MM.1S (cell line): ENCODE measurements at regions not wholly inside any gene's neighbourhood (a gene's known extent, or its start where the extent isn't known, plus 50 kb on each side); places are given as distances from the start of the nearest gene placed in this dataset.

ENCODE experiments used
- CTCF ChIP-seq: fragments of 300-600 bp; sonication (generic); IDR thresholded peaks from 2 replicates; pipeline ENCODE4 v1.5.1; 2016; ENCODE audit warnings: antibody characterized with exemption, low read length, mixed read lengths
- EZH2 ChIP-seq: fragments of 300-600 bp; sonication (generic); optimal IDR thresholded peaks from 2 replicates; pipeline ENCODE3; 2017; ENCODE audit warnings: low read depth, mild to moderate bottlenecking, antibody characterized with exemption, low read length, mixed read lengths
- EZH2phosphoT487 ChIP-seq: fragments of 300-600 bp; sonication (generic); IDR thresholded peaks from 2 replicates; pipeline ENCODE4 v1.6.1; 2018; ENCODE audit warnings: antibody characterized with exemption, low read length

DNA sequence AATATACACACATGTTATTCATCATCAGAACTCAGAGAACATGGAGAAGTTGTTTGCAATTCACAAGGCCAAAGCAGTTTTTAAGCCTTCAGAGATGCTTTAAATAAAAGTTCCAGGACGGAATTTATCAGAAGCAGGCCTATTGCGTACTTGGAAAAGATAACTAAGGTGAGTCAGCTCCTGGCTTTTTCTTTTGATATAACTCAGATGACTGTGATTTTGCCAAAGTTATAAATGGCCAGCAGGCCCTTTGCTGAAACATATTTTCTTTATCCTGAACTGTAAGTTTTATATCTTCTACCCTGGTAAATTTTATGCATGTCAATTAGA is 55.0 kb upstream of the PLCB1 start:
- no peak for TF ChIP-seq CTCF
- no peak for TF ChIP-seq EZH2phosphoT487
- no peak for TF ChIP-seq EZH2
